MM.1S (cell line): ENCODE measurements at regions not wholly inside any gene's neighbourhood (a gene's known extent, or its start where the extent isn't known, plus 50 kb on each side); places are given as distances from the start of the nearest gene placed in this dataset.

Experiments used
- DNase-seq: peaks from one replicate; pipeline ENCODE4 v3.0.0-alpha.2; 2015
- H2AFZ ChIP-seq: fragments of 300-600 bp; sonication (generic); 2 replicates; pipeline ENCODE4 v1.6.0; 2016; ENCODE audit warnings: antibody characterized with exemption, low read length
- H3F3A ChIP-seq: fragments of 300-600 bp; sonication (generic); 2 replicates; pipeline ENCODE4 v1.6.1; 2016; ENCODE audit warnings: mild to moderate bottlenecking, antibody characterized with exemption, low read length, moderate library complexity, mixed read lengths; ENCODE audit not compliant: insufficient read depth
- H3K27ac ChIP-seq: fragments of 300-600 bp; sonication (generic); 2 replicates; pipeline ENCODE4 v1.5.1; 2016; ENCODE audit warnings: mild to moderate bottlenecking, low read length
- H3K27me3 ChIP-seq: fragments of 300-600 bp; sonication (generic); replicated peaks from 2 replicates; pipeline ENCODE4 v1.6.0; 2016; ENCODE audit warnings: low read length; ENCODE audit not compliant: insufficient read depth
- H3K36me3 ChIP-seq: fragments of 300-600 bp; sonication (generic); replicated peaks from 2 replicates; pipeline ENCODE4 v1.6.1; 2016; ENCODE audit warnings: mild to moderate bottlenecking, low read length, mixed read lengths; ENCODE audit not compliant: insufficient read depth
- H3K4me1 ChIP-seq: fragments of 300-600 bp; sonication (generic); 2 replicates; pipeline ENCODE4 v1.6.1; 2016; ENCODE audit warnings: low read length, mixed read lengths
- H3K4me2 ChIP-seq: fragments of 300-600 bp; sonication (generic); 2 replicates; pipeline ENCODE4 v1.6.0; 2016; ENCODE audit warnings: low read depth, low read length
- H3K4me3 ChIP-seq: fragments of 300-600 bp; sonication (generic); 2 replicates; pipeline ENCODE4 v1.5.1; 2016; ENCODE audit warnings: low read length, mixed read lengths
- H3K79me2 ChIP-seq: fragments of 300-600 bp; sonication (generic); 2 replicates; pipeline ENCODE4 v1.6.1; 2016; ENCODE audit warnings: mixed run types, low read length, mixed read lengths
- H3K9ac ChIP-seq: fragments of 300-600 bp; sonication (generic); 2 replicates; pipeline ENCODE4 v1.6.1; 2016; ENCODE audit warnings: low read length, mixed read lengths
- H3K9me2 ChIP-seq: fragments of 300-600 bp; sonication (generic); replicated peaks from 2 replicates; pipeline ENCODE4 v1.6.1; 2016; ENCODE audit warnings: mild to moderate bottlenecking, low read length, mixed read lengths; ENCODE audit not compliant: insufficient read depth
- H3K9me3 ChIP-seq: fragments of 300-600 bp; sonication (generic); replicated peaks from 2 replicates; pipeline ENCODE4 v1.6.1; 2016; ENCODE audit warnings: mild to moderate bottlenecking, low read length, mixed read lengths; ENCODE audit not compliant: insufficient read depth
- H4K20me1 ChIP-seq: fragments of 300-600 bp; sonication (generic); 2 replicates; pipeline ENCODE4 v1.6.1; 2016; ENCODE audit warnings: mild to moderate bottlenecking, low read length, moderate library complexity, mixed read lengths; ENCODE audit not compliant: insufficient read depth
- EZH2 ChIP-seq: fragments of 300-600 bp; sonication (generic); optimal IDR thresholded peaks from 2 replicates; pipeline ENCODE3; 2017; ENCODE audit warnings: low read depth, mild to moderate bottlenecking, antibody characterized with exemption, low read length, mixed read lengths
- EZH2phosphoT487 ChIP-seq: fragments of 300-600 bp; sonication (generic); IDR thresholded peaks from 2 replicates; pipeline ENCODE4 v1.6.1; 2018; ENCODE audit warnings: antibody characterized with exemption, low read length
- TF ChIP-seq, protein P1 (sequence below): fragments of 300-600 bp; sonication (generic); IDR thresholded peaks from 2 replicates; pipeline ENCODE4 v1.5.1; 2016; ENCODE audit warnings: antibody characterized with exemption, low read length, mixed read lengths

DNA sequence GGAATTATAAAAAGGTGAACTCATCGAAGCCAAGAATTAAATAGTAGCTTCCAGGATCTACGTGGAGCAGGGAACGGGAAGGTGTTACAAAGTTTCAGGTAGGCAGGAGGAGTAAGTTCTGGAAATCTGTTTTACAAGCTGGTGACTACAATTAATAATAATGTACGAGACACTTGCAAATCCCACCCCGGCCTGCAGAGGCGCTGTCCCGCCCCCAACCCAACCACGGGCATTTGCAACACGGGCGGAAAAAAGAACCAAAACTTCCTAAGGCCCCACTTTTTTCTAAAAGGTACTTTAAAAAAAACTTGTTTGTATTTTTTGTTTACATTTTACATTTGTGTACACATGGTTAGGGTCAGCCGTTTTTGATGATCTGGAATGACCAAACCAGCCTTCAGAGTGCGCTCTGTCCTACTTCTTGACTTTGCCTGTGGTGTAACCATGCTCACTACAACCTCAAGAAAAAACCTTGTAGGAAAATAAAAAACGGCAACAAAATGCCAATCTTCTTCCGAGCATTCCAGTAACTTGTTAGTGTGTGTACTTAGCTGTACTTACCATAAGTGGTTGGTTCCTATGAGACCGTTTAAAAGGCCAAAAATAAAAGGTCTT is 449.6 kb upstream of the B3GAT1 start:
- H3K4me2 ChIP-seq = no peak overlapping the region
- H3F3A ChIP-seq = no peaks in the 10 kb centered on the region
- no peaks in the 10 kb centered on the region for H4K20me1 ChIP-seq
- H3K9me3 ChIP-seq = no peaks in the 10 kb centered on the region
- no peak overlapping the region for H3K4me3 ChIP-seq
- TF ChIP-seq, protein P1, sequence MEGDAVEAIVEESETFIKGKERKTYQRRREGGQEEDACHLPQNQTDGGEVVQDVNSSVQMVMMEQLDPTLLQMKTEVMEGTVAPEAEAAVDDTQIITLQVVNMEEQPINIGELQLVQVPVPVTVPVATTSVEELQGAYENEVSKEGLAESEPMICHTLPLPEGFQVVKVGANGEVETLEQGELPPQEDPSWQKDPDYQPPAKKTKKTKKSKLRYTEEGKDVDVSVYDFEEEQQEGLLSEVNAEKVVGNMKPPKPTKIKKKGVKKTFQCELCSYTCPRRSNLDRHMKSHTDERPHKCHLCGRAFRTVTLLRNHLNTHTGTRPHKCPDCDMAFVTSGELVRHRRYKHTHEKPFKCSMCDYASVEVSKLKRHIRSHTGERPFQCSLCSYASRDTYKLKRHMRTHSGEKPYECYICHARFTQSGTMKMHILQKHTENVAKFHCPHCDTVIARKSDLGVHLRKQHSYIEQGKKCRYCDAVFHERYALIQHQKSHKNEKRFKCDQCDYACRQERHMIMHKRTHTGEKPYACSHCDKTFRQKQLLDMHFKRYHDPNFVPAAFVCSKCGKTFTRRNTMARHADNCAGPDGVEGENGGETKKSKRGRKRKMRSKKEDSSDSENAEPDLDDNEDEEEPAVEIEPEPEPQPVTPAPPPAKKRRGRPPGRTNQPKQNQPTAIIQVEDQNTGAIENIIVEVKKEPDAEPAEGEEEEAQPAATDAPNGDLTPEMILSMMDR = peak; percentile 15
- TF ChIP-seq EZH2 = no peak
- H3K36me3 ChIP-seq = no peaks in the 10 kb centered on the region
- no peak overlapping the region for H3K27ac ChIP-seq
- no peaks in the 10 kb centered on the region for H3K79me2 ChIP-seq
- no peaks in the 10 kb centered on the region for H3K9me2 ChIP-seq
- H3K4me1 ChIP-seq = no peaks in the 10 kb centered on the region
- DNase-seq = no peak
- H3K9ac ChIP-seq = no peak overlapping the region
- no peaks in the 10 kb centered on the region for H3K27me3 ChIP-seq
- no peak overlapping the region for H2AFZ ChIP-seq

DNA sequence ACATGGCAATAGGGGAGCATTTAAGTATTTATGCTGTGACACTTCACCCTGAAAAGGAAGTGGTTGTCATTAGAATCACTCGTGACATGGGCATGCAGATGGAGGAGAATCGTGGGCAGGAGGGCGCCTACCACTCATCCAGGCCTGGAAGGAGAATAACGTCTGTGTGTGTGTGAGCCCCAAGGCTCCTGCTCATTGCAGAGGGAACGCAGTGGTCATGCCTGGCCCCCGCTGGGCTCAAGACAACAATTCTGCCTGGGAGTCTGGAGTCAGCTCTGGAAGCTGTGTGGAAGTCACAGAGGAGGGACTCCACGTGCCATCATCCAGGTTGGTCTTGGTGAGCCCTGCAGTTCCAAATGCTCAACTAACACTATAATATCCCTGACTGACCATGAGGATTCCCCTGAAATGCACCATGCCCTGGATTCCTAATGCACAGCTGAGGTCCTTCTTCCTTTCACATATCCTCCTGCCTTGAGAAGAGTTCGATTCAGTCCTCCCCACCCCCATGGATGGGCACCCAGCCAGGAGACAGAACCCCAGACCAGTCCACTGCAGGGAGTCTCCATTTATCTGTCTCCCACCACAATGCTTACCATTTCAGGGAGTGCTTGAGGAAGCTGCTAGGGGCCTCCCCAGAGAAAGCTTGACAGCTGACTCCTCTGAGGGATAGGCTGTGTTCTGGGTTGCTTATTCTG is 446.9 kb upstream of the B3GAT1 start:
- Histone ChIP-seq H3K4me1 (no peaks in the 10 kb centered on the region), H3K4me2 (no peak overlapping the region), H3K79me2 (no peaks in the 10 kb centered on the region), H3K27ac (no peak overlapping the region), H3F3A (no peaks in the 10 kb centered on the region), H3K27me3 (no peaks in the 10 kb centered on the region), H2AFZ (no peak overlapping the region), H3K9me3 (no peaks in the 10 kb centered on the region), H3K36me3 (no peaks in the 10 kb centered on the region), H3K9me2 (no peaks in the 10 kb centered on the region), H4K20me1 (no peaks in the 10 kb centered on the region), H3K4me3 (no peak overlapping the region), H3K9ac (no peak overlapping the region)
- DNase-seq = no peak
- TF ChIP-seq, protein P1 = no peak
- TF ChIP-seq EZH2 (no peak), EZH2phosphoT487 (no peak)

DNA sequence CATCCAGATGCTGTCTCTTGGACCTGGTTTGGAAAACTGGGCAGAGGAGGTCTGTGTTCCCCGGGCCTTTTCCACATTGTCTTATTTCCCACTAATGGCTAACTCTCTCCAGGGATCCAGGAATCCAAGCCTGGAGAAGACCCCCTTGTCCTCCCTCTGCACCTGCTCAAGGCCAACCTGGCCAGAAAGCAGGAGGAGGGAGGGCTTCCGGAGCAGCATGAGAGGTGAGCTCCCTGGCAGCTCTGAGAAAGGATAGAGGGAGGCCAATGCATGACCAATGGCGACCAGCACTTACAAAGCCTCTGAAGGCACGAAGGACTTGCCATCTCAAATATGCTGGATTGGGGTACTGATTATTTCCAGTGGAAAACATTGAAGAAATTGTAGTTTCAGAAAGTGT is 445.0 kb upstream of the B3GAT1 start:
- no peaks in the 10 kb centered on the region for H3K4me1 ChIP-seq
- no peaks in the 10 kb centered on the region for H4K20me1 ChIP-seq
- H3K9ac ChIP-seq = no peak overlapping the region
- H3K9me2 ChIP-seq = no peaks in the 10 kb centered on the region
- H3K27me3 ChIP-seq = no peaks in the 10 kb centered on the region
- H3K79me2 ChIP-seq = no peaks in the 10 kb centered on the region
- H3K36me3 ChIP-seq = no peaks in the 10 kb centered on the region
- no peak overlapping the region for H2AFZ ChIP-seq
- H3F3A ChIP-seq = no peaks in the 10 kb centered on the region
- H3K27ac ChIP-seq = no peak overlapping the region
- no peaks in the 10 kb centered on the region for H3K9me3 ChIP-seq
- no peak for DNase-seq
- no peak overlapping the region for H3K4me2 ChIP-seq
- TF ChIP-seq EZH2 (no peak), EZH2phosphoT487 (no peak)
- TF ChIP-seq, protein P1 = no peak
- no peak overlapping the region for H3K4me3 ChIP-seq
